Fibroblast of pulmonary artery (primary cell): ENCODE measurements at regions not wholly inside any gene's neighbourhood (a gene's known extent, or its start where the extent isn't known, plus 50 kb on each side); places are given as distances from the start of the nearest gene placed in this dataset.
A peak's percentile ranks its signal among the peaks of the same experiment; 100 is the strongest.

Experiments used
- DNase-seq: peaks from one replicate; pipeline ENCODE4 v3.0.0-alpha.2; 2010; ENCODE audit warnings: low read depth
- H3K4me3 ChIP-seq: replicated peaks from 2 replicates; pipeline ENCODE4 v1.5.1; 2011; ENCODE audit warnings: low read depth, mild to moderate bottlenecking, control low read depth, low read length, moderate library complexity
- TF ChIP-seq, protein P1 (sequence below): IDR thresholded peaks from 2 replicates; pipeline ENCODE4 v1.5.1; 2011; ENCODE audit warnings: mild to moderate bottlenecking, control low read depth, low read length, inconsistent platforms; ENCODE audit errors: missing control alignments

DNA sequence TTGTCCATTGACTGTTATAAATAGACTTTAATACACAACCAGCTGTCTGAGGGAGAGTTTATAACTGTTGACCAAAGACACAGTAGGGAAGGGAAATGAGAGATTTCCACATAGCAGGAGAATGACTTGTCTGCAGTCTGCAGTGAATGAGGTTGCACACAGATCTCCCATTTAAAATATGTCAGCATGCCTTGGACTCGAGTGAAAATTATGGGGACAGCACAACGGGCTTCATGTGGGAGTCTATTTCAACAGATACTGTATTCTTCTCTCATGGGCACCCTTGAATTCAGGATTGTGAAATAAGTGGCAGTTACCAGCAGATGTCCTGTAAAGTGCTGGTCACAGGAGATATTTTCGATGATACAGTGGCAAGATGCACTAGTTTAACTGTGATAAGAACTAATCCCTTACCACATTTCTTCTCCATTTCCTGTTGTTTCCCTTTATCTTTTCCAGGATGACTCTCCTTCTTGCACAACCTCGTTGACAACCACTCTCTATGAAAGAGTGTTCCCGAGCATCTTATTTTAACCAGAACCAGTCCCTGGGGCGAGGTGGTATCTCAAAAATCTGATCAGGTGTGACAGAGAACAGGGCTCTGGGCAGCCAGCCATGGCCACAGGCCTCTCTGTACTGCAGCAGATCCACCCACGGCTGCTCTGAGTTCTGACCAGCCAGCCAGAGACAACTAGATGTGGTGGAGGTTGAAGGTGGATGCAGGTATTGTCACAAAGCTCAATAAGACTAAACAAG, 51.5 kb upstream of the MAP3K1 start:
- TF ChIP-seq, protein P1, sequence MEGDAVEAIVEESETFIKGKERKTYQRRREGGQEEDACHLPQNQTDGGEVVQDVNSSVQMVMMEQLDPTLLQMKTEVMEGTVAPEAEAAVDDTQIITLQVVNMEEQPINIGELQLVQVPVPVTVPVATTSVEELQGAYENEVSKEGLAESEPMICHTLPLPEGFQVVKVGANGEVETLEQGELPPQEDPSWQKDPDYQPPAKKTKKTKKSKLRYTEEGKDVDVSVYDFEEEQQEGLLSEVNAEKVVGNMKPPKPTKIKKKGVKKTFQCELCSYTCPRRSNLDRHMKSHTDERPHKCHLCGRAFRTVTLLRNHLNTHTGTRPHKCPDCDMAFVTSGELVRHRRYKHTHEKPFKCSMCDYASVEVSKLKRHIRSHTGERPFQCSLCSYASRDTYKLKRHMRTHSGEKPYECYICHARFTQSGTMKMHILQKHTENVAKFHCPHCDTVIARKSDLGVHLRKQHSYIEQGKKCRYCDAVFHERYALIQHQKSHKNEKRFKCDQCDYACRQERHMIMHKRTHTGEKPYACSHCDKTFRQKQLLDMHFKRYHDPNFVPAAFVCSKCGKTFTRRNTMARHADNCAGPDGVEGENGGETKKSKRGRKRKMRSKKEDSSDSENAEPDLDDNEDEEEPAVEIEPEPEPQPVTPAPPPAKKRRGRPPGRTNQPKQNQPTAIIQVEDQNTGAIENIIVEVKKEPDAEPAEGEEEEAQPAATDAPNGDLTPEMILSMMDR: no peak
- peak; percentile 76 for DNase-seq
- no peak overlapping the region for H3K4me3 ChIP-seq

DNA sequence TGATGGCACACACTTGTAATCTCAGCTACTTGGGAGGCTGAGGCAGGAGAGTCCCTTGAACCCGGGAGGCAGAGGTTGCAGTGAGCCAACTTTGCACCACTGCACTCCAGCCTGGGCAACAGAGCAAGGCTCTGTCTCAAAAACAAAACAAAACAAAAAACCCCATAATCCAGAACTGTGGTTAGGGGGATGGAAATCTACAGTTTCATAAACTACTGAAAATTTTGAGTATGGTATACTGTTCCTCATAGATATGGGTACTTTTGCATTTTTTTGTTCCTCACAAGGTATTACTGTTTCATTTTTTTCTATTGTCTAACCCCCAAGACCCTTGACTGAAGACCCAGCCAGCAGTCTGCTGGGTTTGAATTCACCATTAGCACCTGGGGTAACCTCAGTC, 52.2 kb upstream of the MAP3K1 start:
- TF ChIP-seq, protein P1: no peak
- no peak overlapping the region for H3K4me3 ChIP-seq

DNA sequence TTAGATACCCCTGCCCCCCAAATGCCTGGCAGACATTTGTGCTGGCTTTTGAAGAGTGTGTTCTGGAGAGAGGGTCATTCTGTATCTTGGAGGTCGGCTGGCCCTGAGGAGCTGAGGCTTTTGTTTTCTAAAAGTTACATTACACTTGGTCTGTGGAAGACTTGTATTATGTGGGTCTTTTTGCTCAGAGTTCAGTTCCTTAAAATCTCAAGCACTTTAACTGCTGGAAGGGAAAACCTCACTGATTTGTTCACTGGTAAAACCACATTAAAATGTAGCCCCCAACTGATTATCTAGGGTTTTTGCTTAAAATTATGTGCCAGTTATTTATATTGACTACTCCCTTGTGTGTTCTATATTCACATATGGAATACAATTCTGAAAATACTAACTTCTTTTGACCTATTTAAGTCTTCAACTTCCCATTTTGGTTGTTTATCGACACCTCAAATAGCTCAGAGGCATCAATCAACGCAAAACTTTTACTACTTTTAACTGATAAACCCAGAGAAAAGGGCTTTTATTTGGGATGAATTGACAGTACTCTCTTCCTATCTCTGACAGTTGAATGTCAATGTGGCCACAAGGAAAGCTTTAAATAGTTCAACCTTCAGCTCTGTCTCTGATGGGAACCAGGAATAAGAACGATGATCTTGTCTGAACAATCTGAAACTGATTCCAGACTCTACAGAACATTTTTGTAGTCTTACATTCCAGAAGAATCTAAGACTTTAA, 54.0 kb upstream of the MAP3K1 start:
- TF ChIP-seq, protein P1: no peak
- no peak for DNase-seq
- H3K4me3 ChIP-seq: no peak overlapping the region

More for the DNA sequence above, 52.2 kb upstream of the MAP3K1 start:
- DNase-seq: no peak

DNA sequence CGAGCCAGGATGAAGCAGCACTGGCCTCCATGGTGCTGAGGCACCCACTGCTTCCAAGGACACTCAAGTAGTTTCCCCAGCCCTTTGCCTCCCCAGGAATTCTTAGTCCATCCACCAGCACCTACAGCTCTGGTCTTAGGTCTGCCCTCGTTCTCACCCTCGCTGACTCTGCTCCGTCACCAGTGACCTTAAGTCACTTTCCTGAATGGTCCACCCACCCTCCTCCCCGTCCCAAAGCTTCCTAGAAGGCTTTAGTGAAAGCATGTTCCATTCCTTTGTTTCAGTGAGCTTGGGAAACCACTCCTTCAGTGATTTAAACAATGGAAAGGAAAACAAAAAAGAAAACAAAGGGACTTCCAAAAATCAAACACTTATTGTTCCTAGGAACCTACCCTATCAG, 54.6 kb upstream of the MAP3K1 start:
- no peak overlapping the region for H3K4me3 ChIP-seq
- TF ChIP-seq, protein P1: no peak
- peak; percentile 43 for DNase-seq

DNA sequence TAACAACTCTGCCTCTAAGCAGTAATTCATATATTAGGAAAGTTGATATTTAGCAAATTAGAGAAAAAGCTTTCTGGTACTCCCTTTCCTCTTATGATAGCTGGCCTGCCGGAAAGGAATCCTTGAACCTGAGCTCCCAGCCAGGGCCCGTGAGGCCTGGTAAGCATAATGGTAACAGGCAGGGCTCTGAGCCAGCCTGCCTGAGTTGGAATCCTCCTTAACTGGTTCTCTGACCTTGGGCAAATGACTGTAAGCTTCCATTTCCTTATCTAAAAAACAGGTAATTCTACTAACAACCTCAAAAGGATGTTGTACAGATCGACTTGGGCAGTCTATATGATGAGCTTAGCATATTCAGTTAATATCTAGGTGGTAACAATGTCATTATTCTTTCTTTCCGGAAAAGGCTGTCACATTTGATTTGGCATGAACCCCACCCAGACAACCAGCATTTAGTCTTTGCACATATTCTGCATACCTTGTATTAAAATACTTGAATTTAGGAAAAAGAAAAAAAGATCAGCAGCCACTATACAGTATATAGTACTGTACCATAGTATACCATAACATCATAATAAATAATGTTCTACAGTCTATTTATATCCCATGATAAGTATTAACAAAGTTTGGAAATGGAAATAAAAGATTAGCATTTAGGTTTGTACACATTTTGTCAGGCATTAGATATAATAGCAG, 55.7 kb upstream of the MAP3K1 start:
- H3K4me3 ChIP-seq: no peak overlapping the region
- TF ChIP-seq, protein P1: no peak

DNA sequence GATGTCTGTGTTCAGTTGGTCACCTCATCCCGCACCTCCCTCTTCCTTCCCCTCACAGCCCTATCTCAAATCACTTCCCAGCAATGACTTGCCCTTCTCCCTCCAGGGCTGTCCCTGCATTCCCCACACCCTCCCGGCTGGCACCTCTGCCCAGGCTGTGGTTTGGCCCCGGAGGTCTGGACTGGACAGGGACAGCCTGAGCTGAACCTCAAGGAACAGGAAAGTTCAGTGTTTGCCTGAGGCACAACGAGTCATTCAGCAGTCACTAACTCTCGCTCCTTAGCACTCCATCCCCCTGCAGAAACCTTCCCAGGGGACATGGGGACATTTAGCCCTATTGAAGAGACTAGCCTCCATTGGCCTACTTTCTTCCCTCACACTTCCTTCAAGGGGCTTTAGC, 58.3 kb upstream of the MAP3K1 start:
- H3K4me3 ChIP-seq: no peak overlapping the region
- DNase-seq: no peak
- TF ChIP-seq, protein P1: no peak

More for the DNA sequence above, 55.7 kb upstream of the MAP3K1 start:
- DNase-seq: no peak
